AG20443 (cell line): ENCODE measurements at regions not wholly inside any gene's neighbourhood (a gene's known extent, or its start where the extent isn't known, plus 50 kb on each side); places are given as distances from the start of the nearest gene placed in this dataset.
A peak's percentile ranks its signal among the peaks of the same experiment; 100 is the strongest.
"Not testable (repeated sequence)": the region's sequence is repeated elsewhere in the genome, so short reads cannot be mapped to it uniquely, and the experiment has no call there.

Experiments used
- DNase-seq: peaks from one replicate; pipeline ENCODE4 v3.0.0; 2012; ENCODE audit warnings: low spot score, mixed read lengths

- DNase-seq = not testable (repeated sequence)
These were observed 52.7 kb upstream of the FOXO6 start for GRCh38 chr1:41308520-41308919.

- no peak for DNase-seq
These were observed 55.5 kb upstream of the FOXO6 start for GRCh38 chr1:41305576-41306363.

- DNase-seq = peak; percentile 1
These were observed 54.4 kb upstream of the SCMH1 start for GRCh38 chr1:41296506-41296905.

GRCh38 chr1:41294216-41294615 is 52.1 kb upstream of the SCMH1 start:
- no peak for DNase-seq

GRCh38 chr1:41293779-41294178 is 51.7 kb upstream of the SCMH1 start:
- no peak for DNase-seq
